Right ventricle myocardium superior (tissue), 1 donor: ENCODE measurements at regions not wholly inside any gene's neighbourhood (a gene's known extent, or its start where the extent isn't known, plus 50 kb on each side); places are given as distances from the start of the nearest gene placed in this dataset.
"Not testable (repeated sequence)": the region's sequence is repeated elsewhere in the genome, so short reads cannot be mapped to it uniquely, and the experiment has no call there.

Experiments
- ATAC-seq: fragments of 200-7000 bp; cut with Tn5 transposase; one replicate; pipeline ENCODE4 v1.9.1; 2020; ENCODE audit warnings: mild to moderate bottlenecking; ENCODE audit not compliant: poor library complexity
- DNase-seq: peaks from one replicate; pipeline ENCODE4 v3.0.0-alpha.2; 2020
- intact Hi-C: fragments of 100-400 bp; cut with DNase I; formaldehyde crosslinking; loops from one replicate; pipeline ENCODE4 v1.11.2; 2022
- donor health status: DM: no; HTN: yes; CAD: no; lungs with severe emphysema.

- no peak for ATAC-seq
- intact Hi-C loops = no loop called here
- DNase-seq = no peak
Measured at GRCh38 chr5:13003457-13003856, 941.0 kb downstream of the DNAH5 start.

- ATAC-seq (no peak), DNase-seq (no peak)
- intact Hi-C loops = no loop called here
Measured at GRCh38 chr5:12999667-13000066, 944.8 kb downstream of the DNAH5 start.

GRCh38 chr5:12985142-12985541, 959.3 kb downstream of the DNAH5 start:
- intact Hi-C loops = no loop called here
- DNase-seq = no peak
- no peak for ATAC-seq

- intact Hi-C loops = no loop called here
- DNase-seq = no peak
- no peak for ATAC-seq
Measured at GRCh38 chr5:12974856-12975255, 969.6 kb downstream of the DNAH5 start.

- ATAC-seq (no peak), DNase-seq (no peak)
- intact Hi-C loops = no loop called here
Measured at GRCh38 chr5:12965804-12966203, 978.7 kb downstream of the DNAH5 start.

- intact Hi-C loops = no loop called here
- DNase-seq (no peak), ATAC-seq (no peak)
Measured at GRCh38 chr5:12959713-12960112, 984.8 kb downstream of the DNAH5 start.

- intact Hi-C loops = no loop called here
- ATAC-seq (no peak), DNase-seq (no peak)
Measured at GRCh38 chr5:12952409-12952808, 992.1 kb downstream of the DNAH5 start.

- DNase-seq (no peak), ATAC-seq (no peak)
- intact Hi-C loops = no loop called here
Measured at GRCh38 chr5:12951846-12952245, 992.6 kb downstream of the DNAH5 start.

- ATAC-seq (no peak), DNase-seq (no peak)
- intact Hi-C loops = no loop called here
Measured at GRCh38 chr5:12947379-12947778, 997.1 kb downstream of the DNAH5 start.

- DNase-seq, ATAC-seq, intact Hi-C loops: not testable (repeated sequence)
Measured at GRCh38 chr5:12945477-12945876, 999.0 kb downstream of the DNAH5 start.

- no peak for ATAC-seq
- no peak for DNase-seq
- intact Hi-C loops = no loop called here
Measured at GRCh38 chr5:12936221-12936620, 1008.3 kb downstream of the DNAH5 start.

- no peak for DNase-seq
- intact Hi-C loops = no loop called here
- ATAC-seq = no peak
Measured at GRCh38 chr5:12934722-12935121, 1009.8 kb downstream of the DNAH5 start.

- ATAC-seq = no peak
- DNase-seq = no peak
- intact Hi-C loops = no loop called here
Measured at GRCh38 chr5:12920527-12920926, 1016.3 kb upstream of the CTNND2 start.

- DNase-seq (no peak), ATAC-seq (no peak)
- intact Hi-C loops = no loop called here
Measured at GRCh38 chr5:12911156-12911555, 1006.9 kb upstream of the CTNND2 start.

GRCh38 chr5:12910641-12911040, 1006.4 kb upstream of the CTNND2 start:
- intact Hi-C loops = no loop called here
- no peak for ATAC-seq

GRCh38 chr5:12902611-12903010, 998.4 kb upstream of the CTNND2 start:
- ATAC-seq (no peak), DNase-seq (no peak)
- intact Hi-C loops = no loop called here

More at GRCh38 chr5:12910641-12911040, 1006.4 kb upstream of the CTNND2 start:
- no peak for DNase-seq

- no peak for ATAC-seq
- DNase-seq = no peak
- intact Hi-C loops = no loop called here
Measured at GRCh38 chr5:12901696-12902095, 997.5 kb upstream of the CTNND2 start.

GRCh38 chr5:12896086-12896485, 991.8 kb upstream of the CTNND2 start:
- ATAC-seq = no peak
- intact Hi-C loops = no loop called here
- no peak for DNase-seq

GRCh38 chr5:12885018-12885417, 980.8 kb upstream of the CTNND2 start:
- DNase-seq = no peak
- no peak for ATAC-seq
- intact Hi-C loops = no loop called here

GRCh38 chr5:12883395-12883794, 979.1 kb upstream of the CTNND2 start:
- intact Hi-C loops = no loop called here
- ATAC-seq = no peak
- DNase-seq = no peak

GRCh38 chr5:12876541-12877298, 972.5 kb upstream of the CTNND2 start:
- intact Hi-C loops = no loop called here
- ATAC-seq (no peak), DNase-seq (no peak)
